OCI-LY7 (cell line): ENCODE measurements at regions not wholly inside any gene's neighbourhood (a gene's known extent, or its start where the extent isn't known, plus 50 kb on each side); places are given as distances from the start of the nearest gene placed in this dataset.

ENCODE experiments used
- CTCF ChIP-seq: fragments of 200-600 bp; sonication (generic); conservative IDR thresholded peaks from 2 replicates; pipeline ENCODE4 v1.5.1; 2014; ENCODE audit warnings: mild to moderate bottlenecking, antibody characterized with exemption, low read length, moderate library complexity, mixed read lengths
- EZH2phosphoT487 ChIP-seq: fragments of 200-600 bp; sonication (generic); IDR thresholded peaks from 2 replicates; pipeline ENCODE4 v1.6.1; 2018; ENCODE audit warnings: low read depth, borderline replicate concordance, mild to moderate bottlenecking, mixed run types, antibody characterized with exemption, low read length, moderate library complexity, mixed read lengths

- no peak for TF ChIP-seq CTCF
- TF ChIP-seq EZH2phosphoT487: no peak
Measured at GRCh38 chr4:127555106-127555505, 77.7 kb upstream of the INTU start.
